Astrocyte (in vitro differentiated cells and primary cell): ENCODE measurements at regions not wholly inside any gene's neighbourhood (a gene's known extent, or its start where the extent isn't known, plus 50 kb on each side); places are given as distances from the start of the nearest gene placed in this dataset.

ENCODE experiments used
- DNase-seq: peaks from one replicate; pipeline ENCODE4 v3.0.0-alpha.2; 2010; ENCODE audit warnings: low read depth
- FAIRE-seq: peaks from 2 replicates; lab custom pipeline; 2011; peaks lifted over from hg19 to GRCh38; lab: Jason Lieb, UNC
- H2AFZ ChIP-seq: 2 replicates; pipeline ENCODE4 v1.6.0; 2012; ENCODE audit warnings: low read depth, low read length, inconsistent platforms
- H3K27ac ChIP-seq: 2 replicates; pipeline ENCODE4 v1.5.1; 2011; ENCODE audit warnings: low read depth, low read length, inconsistent platforms
- H3K27me3 ChIP-seq: 2 replicates; pipeline ENCODE4 v1.6.0; 2011; ENCODE audit warnings: low read length, inconsistent platforms; ENCODE audit not compliant: insufficient read depth
- H3K36me3 ChIP-seq: 2 replicates; pipeline ENCODE4 v1.5.1; 2011; ENCODE audit warnings: low read length, inconsistent platforms; ENCODE audit not compliant: insufficient read depth
- H3K4me1 ChIP-seq: 2 replicates; pipeline ENCODE4 v1.5.1; 2011; ENCODE audit warnings: low read length, inconsistent platforms; ENCODE audit not compliant: insufficient read depth
- H3K4me2 ChIP-seq: 2 replicates; pipeline ENCODE4 v1.6.0; 2012; ENCODE audit warnings: low read length, inconsistent platforms
- H3K4me3 ChIP-seq: 2 replicates; pipeline ENCODE4 v1.5.1; 2011; ENCODE audit warnings: low read depth, mild to moderate bottlenecking, low read length, inconsistent platforms; ENCODE audit not compliant: insufficient read depth
- H3K79me2 ChIP-seq: 2 replicates; pipeline ENCODE4 v1.6.0; 2012; ENCODE audit warnings: mild to moderate bottlenecking, low read length, inconsistent platforms; ENCODE audit not compliant: insufficient read depth
- H3K9ac ChIP-seq: 2 replicates; pipeline ENCODE4 v1.6.0; 2012; ENCODE audit warnings: mild to moderate bottlenecking, low read length, inconsistent platforms
- H3K9me3 ChIP-seq: 2 replicates; pipeline ENCODE4 v1.5.1; 2012; ENCODE audit warnings: low read depth, mild to moderate bottlenecking, low read length, inconsistent platforms; ENCODE audit not compliant: insufficient read depth
- H4K20me1 ChIP-seq: 2 replicates; pipeline ENCODE4 v1.6.0; 2012; ENCODE audit warnings: low read length, inconsistent platforms; ENCODE audit not compliant: insufficient read depth
- H3K27ac Mint-ChIP-seq: one replicate; pipeline ENCODE4 v1.8.0; 2021; ENCODE audit warnings: mild to moderate bottlenecking, mixed read lengths; ENCODE audit not compliant: unreplicated experiment
- H3K27me3 Mint-ChIP-seq: one replicate; pipeline ENCODE4 v1.8.0; 2021; ENCODE audit warnings: low read depth, mixed read lengths; ENCODE audit not compliant: unreplicated experiment
- H3K36me3 Mint-ChIP-seq: one replicate; pipeline ENCODE4 v1.8.0; 2021; ENCODE audit warnings: low read depth, mixed read lengths; ENCODE audit not compliant: unreplicated experiment
- H3K4me1 Mint-ChIP-seq: one replicate; pipeline ENCODE4 v1.8.0; 2021; ENCODE audit warnings: low read depth, mixed read lengths; ENCODE audit not compliant: unreplicated experiment
- H3K4me3 Mint-ChIP-seq: one replicate; pipeline ENCODE4 v1.8.0; 2021; ENCODE audit warnings: mild to moderate bottlenecking, moderate library complexity, mixed read lengths; ENCODE audit not compliant: unreplicated experiment
- H3K9me3 Mint-ChIP-seq: one replicate; pipeline ENCODE4 v1.8.0; 2021; ENCODE audit warnings: mild to moderate bottlenecking, mixed read lengths; ENCODE audit not compliant: unreplicated experiment
- CTCF ChIP-seq: IDR thresholded peaks from 2 replicates; pipeline ENCODE4 v1.5.1; 2011; ENCODE audit warnings: low read depth, mild to moderate bottlenecking, inconsistent platforms, low read length, moderate library complexity; ENCODE audit not compliant: insufficient read depth
- EZH2 ChIP-seq: IDR thresholded peaks from 2 replicates; pipeline ENCODE4 v1.6.1; 2012; ENCODE audit warnings: mild to moderate bottlenecking, low read length, inconsistent platforms; ENCODE audit not compliant: insufficient read depth

GRCh38 chr6:26285143-26286134 is 79.6 kb upstream of the BTN3A2 start:
- peak overlapping the region; percentile 69 for H2AFZ ChIP-seq

GRCh38 chr6:26286168-26286877 is 78.7 kb upstream of the BTN3A2 start:
- Histone ChIP-seq H4K20me1 (no peaks in the 10 kb centered on the region), H3K4me3 (peak overlapping the region; percentile 80), H2AFZ (peak overlapping the region; percentile 69), H3K4me1 (no peaks in the 10 kb centered on the region), H3K27me3 (no peaks in the 10 kb centered on the region), H3K79me2 (no peaks in the 10 kb centered on the region), H3K9ac (peak overlapping the region; percentile 91), H3K4me2 (peak overlapping the region; percentile 86), H3K9me3 (no peaks in the 10 kb centered on the region), H3K27ac (peak overlapping the region; percentile 96), H3K36me3 (no peaks in the 10 kb centered on the region)
- Mint-ChIP-seq H3K4me3 (peak overlapping the region; percentile 83), H3K4me1 (peaks cover 18% of the 10 kb centered on the region), H3K9me3 (peaks cover 3% of the 10 kb centered on the region), H3K27ac (peak overlapping the region; percentile 67), H3K36me3 (peaks cover 5% of the 10 kb centered on the region), H3K27me3 (no peaks in the 10 kb centered on the region)
- no peak for FAIRE-seq
- peak; percentile 33 for DNase-seq
- no peak for TF ChIP-seq CTCF
- TF ChIP-seq EZH2 = no peak

More at GRCh38 chr6:26285143-26286134, 79.6 kb upstream of the BTN3A2 start:
- Mint-ChIP-seq H3K27me3 (no peaks in the 10 kb centered on the region), H3K27ac (peak overlapping the region; percentile 67), H3K9me3 (peaks cover 3% of the 10 kb centered on the region), H3K4me1 (peaks cover 20% of the 10 kb centered on the region), H3K36me3 (peaks cover 12% of the 10 kb centered on the region), H3K4me3 (peak overlapping the region; percentile 83)
- peak overlapping the region; percentile 86 for H3K4me2 ChIP-seq
- TF ChIP-seq EZH2 (no peak), CTCF (no peak)
- peak overlapping the region; percentile 91 for H3K9ac ChIP-seq
- H3K27ac ChIP-seq = peak overlapping the region; percentile 96
- no peaks in the 10 kb centered on the region for H3K4me1 ChIP-seq
- DNase-seq (peak; percentile 99), FAIRE-seq (peak; percentile 9)
- H3K4me3 ChIP-seq = peak overlapping the region; percentile 80
- H4K20me1 ChIP-seq = no peaks in the 10 kb centered on the region
- H3K27me3 ChIP-seq = no peaks in the 10 kb centered on the region
- H3K79me2 ChIP-seq = no peaks in the 10 kb centered on the region
- H3K9me3 ChIP-seq = no peaks in the 10 kb centered on the region
- no peaks in the 10 kb centered on the region for H3K36me3 ChIP-seq
